SU-DHL-6 (cell line): ENCODE measurements at regions not wholly inside any gene's neighbourhood (a gene's known extent, or its start where the extent isn't known, plus 50 kb on each side); places are given as distances from the start of the nearest gene placed in this dataset.

Experiments
- H2AFZ ChIP-seq: fragments of 200-600 bp; sonication (generic); 2 replicates; pipeline ENCODE4 v1.6.1; 2014; ENCODE audit warnings: low read depth, mild to moderate bottlenecking, moderate library complexity, mixed read lengths, antibody characterized with exemption, low read length; ENCODE audit not compliant: severe bottlenecking
- H3F3A ChIP-seq: fragments of 200-600 bp; shearing (Covaris generic); 2 replicates; pipeline ENCODE4 v1.6.0; 2016; ENCODE audit warnings: antibody characterized with exemption, mild to moderate bottlenecking; ENCODE audit not compliant: insufficient read depth
- H3K27ac ChIP-seq: fragments of 200-600 bp; sonication (generic); 2 replicates; pipeline ENCODE4 v1.5.1; 2016; ENCODE audit warnings: low read depth, mild to moderate bottlenecking, low read length, moderate library complexity, mixed read lengths
- H3K27me3 ChIP-seq: fragments of 200-600 bp; sonication (generic), shearing (Covaris generic); 2 replicates; pipeline ENCODE4 v1.6.0; 2014; ENCODE audit warnings: mild to moderate bottlenecking, low read length
- H3K36me3 ChIP-seq: fragments of 200-600 bp; sonication (generic); 2 replicates; pipeline ENCODE4 v1.6.1; 2014; ENCODE audit warnings: mild to moderate bottlenecking, low read length, mixed read lengths
- H3K4me2 ChIP-seq: fragments of 300-600, 200-600 bp; shearing (Covaris generic), sonication (generic); 2 replicates; pipeline ENCODE4 v1.6.0; 2014; ENCODE audit warnings: low read length, low read depth, mild to moderate bottlenecking; ENCODE audit not compliant: poor library complexity, severe bottlenecking
- H3K4me3 ChIP-seq: fragments of 200-600 bp; sonication (generic); 2 replicates; pipeline ENCODE4 v1.5.1; 2014; ENCODE audit warnings: antibody characterized with exemption, low read length, mild to moderate bottlenecking, mixed read lengths; ENCODE audit not compliant: insufficient read depth, poor library complexity, severe bottlenecking
- H3K79me2 ChIP-seq: fragments of 200-600 bp; sonication (generic); 2 replicates; pipeline ENCODE4 v1.6.1; 2014; ENCODE audit warnings: mild to moderate bottlenecking, low read length, moderate library complexity; ENCODE audit not compliant: insufficient read depth
- H3K9ac ChIP-seq: fragments of 200-600 bp; sonication (generic); 2 replicates; pipeline ENCODE4 v1.7.0; 2014; ENCODE audit warnings: mild to moderate bottlenecking, low read length
- H3K9me2 ChIP-seq: fragments of 200-600 bp; sonication (generic); replicated peaks from 2 replicates; pipeline ENCODE4 v1.6.1; 2014; ENCODE audit warnings: low read length; ENCODE audit not compliant: insufficient read depth
- H3K9me3 ChIP-seq: fragments of 200-600 bp; sonication (generic); 2 replicates; pipeline ENCODE4 v1.6.1; 2014; ENCODE audit warnings: low read length, mixed read lengths; ENCODE audit not compliant: insufficient read depth
- H4K20me1 ChIP-seq: fragments of 200-600 bp; sonication (generic); 2 replicates; pipeline ENCODE4 v1.6.1; 2014; ENCODE audit warnings: low read depth, mild to moderate bottlenecking, antibody characterized with exemption, low read length, moderate library complexity, mixed read lengths
- EZH2phosphoT487 ChIP-seq: fragments of 200-600 bp; sonication (generic), shearing (Covaris generic); conservative IDR thresholded peaks from 2 replicates; pipeline ENCODE4 v1.6.1; 2018; ENCODE audit warnings: mild to moderate bottlenecking, antibody characterized with exemption, low read length, moderate library complexity, mixed read lengths
- TF ChIP-seq, protein P1 (sequence below): fragments of 200-600 bp; sonication (generic); IDR thresholded peaks from one replicate; pipeline ENCODE4 v1.5.1; 2017; ENCODE audit warnings: antibody characterized with exemption, mild to moderate bottlenecking, low read length, moderate library complexity; ENCODE audit not compliant: insufficient read depth, poor library complexity, severe bottlenecking

DNA sequence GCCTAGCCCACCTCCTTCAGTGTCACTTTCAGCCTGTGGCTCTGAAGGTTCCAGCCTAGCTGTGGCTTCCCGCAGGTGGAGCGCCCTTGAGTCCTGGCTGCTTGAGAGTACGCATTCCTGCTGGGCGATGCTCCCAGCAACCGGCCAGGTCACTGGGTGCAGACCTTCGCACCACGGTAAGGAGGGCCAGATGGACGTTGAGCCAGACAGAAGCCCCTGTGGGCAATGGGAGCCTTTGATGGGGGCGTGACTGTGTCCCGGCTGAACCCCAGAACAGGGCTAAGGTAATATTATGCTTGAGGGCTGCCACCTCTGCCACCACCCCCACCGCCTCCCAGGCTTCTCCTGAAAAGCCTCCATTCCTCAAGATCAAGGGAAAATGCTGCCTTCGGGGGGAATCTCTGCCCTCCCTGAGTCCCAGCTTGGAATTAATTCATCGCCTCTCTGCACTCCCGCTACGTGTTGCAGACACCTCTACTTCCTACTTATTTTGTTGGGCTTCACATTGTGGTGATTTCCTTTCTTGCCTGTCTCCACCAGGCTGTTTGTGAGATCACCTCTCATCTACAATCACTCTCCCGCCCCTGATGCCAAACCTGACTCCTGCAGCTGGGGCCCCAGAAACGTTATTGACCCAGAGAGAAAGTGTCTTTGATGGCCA, 144.9 kb upstream of the NECTIN1 start:
- TF ChIP-seq, protein P1, sequence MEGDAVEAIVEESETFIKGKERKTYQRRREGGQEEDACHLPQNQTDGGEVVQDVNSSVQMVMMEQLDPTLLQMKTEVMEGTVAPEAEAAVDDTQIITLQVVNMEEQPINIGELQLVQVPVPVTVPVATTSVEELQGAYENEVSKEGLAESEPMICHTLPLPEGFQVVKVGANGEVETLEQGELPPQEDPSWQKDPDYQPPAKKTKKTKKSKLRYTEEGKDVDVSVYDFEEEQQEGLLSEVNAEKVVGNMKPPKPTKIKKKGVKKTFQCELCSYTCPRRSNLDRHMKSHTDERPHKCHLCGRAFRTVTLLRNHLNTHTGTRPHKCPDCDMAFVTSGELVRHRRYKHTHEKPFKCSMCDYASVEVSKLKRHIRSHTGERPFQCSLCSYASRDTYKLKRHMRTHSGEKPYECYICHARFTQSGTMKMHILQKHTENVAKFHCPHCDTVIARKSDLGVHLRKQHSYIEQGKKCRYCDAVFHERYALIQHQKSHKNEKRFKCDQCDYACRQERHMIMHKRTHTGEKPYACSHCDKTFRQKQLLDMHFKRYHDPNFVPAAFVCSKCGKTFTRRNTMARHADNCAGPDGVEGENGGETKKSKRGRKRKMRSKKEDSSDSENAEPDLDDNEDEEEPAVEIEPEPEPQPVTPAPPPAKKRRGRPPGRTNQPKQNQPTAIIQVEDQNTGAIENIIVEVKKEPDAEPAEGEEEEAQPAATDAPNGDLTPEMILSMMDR = no peak
- no peak for TF ChIP-seq EZH2phosphoT487
- Histone ChIP-seq H3F3A (no peaks in the 10 kb centered on the region), H2AFZ (no peak overlapping the region), H3K27ac (no peak overlapping the region), H3K9me2 (no peaks in the 10 kb centered on the region), H3K4me2 (no peak overlapping the region), H3K4me3 (no peak overlapping the region), H3K36me3 (no peaks in the 10 kb centered on the region), H3K27me3 (no peaks in the 10 kb centered on the region), H3K9me3 (no peaks in the 10 kb centered on the region), H3K79me2 (no peaks in the 10 kb centered on the region), H3K9ac (no peak overlapping the region), H4K20me1 (no peaks in the 10 kb centered on the region)

DNA sequence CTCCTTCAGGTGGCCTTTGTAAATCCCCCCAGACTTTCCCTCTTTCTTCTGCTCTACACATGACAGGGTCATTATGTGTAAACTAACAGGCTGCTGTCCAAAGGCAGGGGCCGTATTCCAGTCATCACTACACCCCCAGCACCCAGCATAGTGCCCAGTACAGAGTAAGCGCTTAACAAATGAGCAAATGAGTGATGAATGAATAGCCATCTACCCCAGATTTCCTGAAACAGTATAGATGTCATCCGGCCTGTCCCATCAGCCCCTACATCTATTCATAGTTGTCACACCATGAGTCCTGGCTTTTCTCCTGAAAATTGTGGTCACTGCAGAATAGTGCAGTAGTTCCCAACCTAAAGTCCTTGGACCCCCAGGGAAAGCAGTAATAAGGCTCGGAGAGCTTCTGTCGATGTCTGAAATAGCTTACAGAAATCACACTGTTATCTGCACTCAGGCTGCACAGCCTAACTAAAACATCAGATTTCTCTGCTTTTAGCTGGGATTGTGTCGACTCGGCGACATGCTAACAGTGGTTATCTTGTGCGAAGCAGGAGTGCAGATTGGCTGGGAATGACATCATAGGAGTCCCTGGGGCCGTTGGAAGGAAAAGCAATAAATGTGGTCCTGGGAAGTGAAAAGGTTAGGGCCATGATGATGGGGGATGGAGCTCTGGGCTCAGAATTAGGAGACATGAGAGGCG, 143.8 kb upstream of the NECTIN1 start:
- no peaks in the 10 kb centered on the region for H3K9me2 ChIP-seq
- no peak overlapping the region for H2AFZ ChIP-seq
- no peaks in the 10 kb centered on the region for H3K27me3 ChIP-seq
- H3K4me3 ChIP-seq = no peak overlapping the region
- H3K79me2 ChIP-seq = no peaks in the 10 kb centered on the region
- no peak overlapping the region for H3K4me2 ChIP-seq
- H3K27ac ChIP-seq = no peak overlapping the region
- no peaks in the 10 kb centered on the region for H4K20me1 ChIP-seq
- no peaks in the 10 kb centered on the region for H3K36me3 ChIP-seq
- H3K9me3 ChIP-seq = no peaks in the 10 kb centered on the region
- no peak for TF ChIP-seq EZH2phosphoT487
- TF ChIP-seq, protein P1 = no peak
- no peak overlapping the region for H3K9ac ChIP-seq
- no peaks in the 10 kb centered on the region for H3F3A ChIP-seq

DNA sequence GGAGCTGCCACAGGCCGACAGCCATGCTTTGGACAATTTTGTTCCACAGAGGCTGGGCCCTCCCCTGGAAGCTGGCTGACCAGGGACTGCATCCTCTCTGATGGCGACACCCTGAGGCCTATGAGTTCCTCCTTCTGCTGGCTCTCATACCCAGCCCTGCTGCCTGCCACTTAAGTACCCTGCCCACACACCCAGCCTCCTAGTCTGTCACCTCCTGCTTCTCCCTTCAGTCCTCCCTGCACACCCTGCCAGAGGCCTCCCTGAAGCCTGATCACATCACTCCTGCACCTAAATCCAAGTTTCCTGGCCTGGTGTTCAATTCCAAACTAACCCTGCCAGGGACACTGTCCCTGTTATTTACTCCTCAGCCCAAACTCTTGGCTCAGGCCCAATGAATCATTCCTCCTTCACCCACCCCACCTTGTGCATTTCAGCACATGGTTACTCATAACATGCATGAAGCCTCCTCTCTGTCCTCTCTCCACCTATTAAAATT, 136.7 kb upstream of the NECTIN1 start:
- Histone ChIP-seq H3K27ac (no peak overlapping the region), H3K36me3 (no peaks in the 10 kb centered on the region), H3K4me3 (no peak overlapping the region), H3K4me2 (no peak overlapping the region), H3F3A (no peaks in the 10 kb centered on the region), H3K27me3 (no peaks in the 10 kb centered on the region), H3K79me2 (no peaks in the 10 kb centered on the region), H3K9me3 (no peaks in the 10 kb centered on the region), H2AFZ (no peak overlapping the region), H3K9ac (no peak overlapping the region), H4K20me1 (no peaks in the 10 kb centered on the region), H3K9me2 (no peaks in the 10 kb centered on the region)
- no peak for TF ChIP-seq EZH2phosphoT487
- TF ChIP-seq, protein P1 = no peak
